Erythroblast (primary cell): ENCODE measurements at regions not wholly inside any gene's neighbourhood (a gene's known extent, or its start where the extent isn't known, plus 50 kb on each side); places are given as distances from the start of the nearest gene placed in this dataset.

ENCODE experiments used
- GATA1 ChIP-seq: IDR thresholded peaks from 2 replicates; pipeline ENCODE4 v1.6.1; 2011; ENCODE audit warnings: low read depth, mild to moderate bottlenecking, control low read depth, low read length, moderate library complexity
- POLR2A ChIP-seq: IDR thresholded peaks from 2 replicates; pipeline ENCODE4 v1.6.1; 2011; ENCODE audit warnings: mild to moderate bottlenecking, low read length

DNA sequence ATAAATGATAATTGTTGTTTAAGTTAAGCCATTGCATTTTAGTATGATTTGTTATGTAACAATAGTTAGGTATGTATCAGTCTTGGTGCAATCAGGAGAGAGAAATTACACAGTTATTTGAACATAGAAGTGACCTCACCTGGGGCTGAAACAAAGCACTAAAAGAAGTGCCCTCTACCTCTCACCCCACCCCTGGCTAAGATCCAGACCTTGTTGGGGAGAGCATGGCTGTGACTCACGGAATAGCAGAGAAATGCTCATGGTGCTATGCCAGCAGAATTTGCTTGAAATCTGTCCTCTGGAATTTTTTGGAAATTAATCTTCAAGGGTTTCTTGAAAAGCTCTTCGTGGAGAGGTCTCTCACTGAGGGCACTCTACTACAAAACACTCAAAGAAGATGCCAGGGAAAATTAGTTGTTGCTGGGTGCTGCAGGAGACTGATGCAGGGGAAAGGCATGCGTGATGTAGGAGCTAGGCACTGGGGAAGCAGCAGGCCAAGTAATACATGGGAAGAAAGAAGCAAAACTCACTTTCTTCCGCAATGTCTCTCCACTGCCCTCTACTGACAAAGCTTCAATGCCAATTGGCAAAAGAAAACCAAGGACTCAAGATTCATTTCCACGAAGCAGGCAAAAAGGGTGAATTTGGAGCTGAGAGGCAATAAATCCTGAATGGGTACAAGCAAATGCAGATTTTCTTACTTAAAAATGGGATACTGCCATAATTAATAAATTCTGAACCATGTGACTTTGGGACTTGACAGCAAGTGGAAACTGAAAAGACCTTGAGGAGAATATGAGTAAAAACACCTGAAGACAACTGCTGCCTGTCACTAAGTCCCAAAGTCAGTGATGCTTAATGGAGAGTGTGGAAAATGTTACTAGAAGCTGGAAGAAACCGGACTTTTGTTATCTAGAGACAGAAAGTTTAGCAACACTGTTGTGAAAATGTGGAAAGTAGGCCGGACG, 136.3 kb upstream of the ZNF184 start:
- TF ChIP-seq POLR2A = no peak
- TF ChIP-seq GATA1 = no peak
